A673 (cell line): ENCODE measurements at regions not wholly inside any gene's neighbourhood (a gene's known extent, or its start where the extent isn't known, plus 50 kb on each side); places are given as distances from the start of the nearest gene placed in this dataset.

Experiments used
- EZH2 ChIP-seq: fragments of 200-600 bp; sonication (generic); IDR thresholded peaks from 2 replicates; pipeline ENCODE4 v1.6.1; 2017; ENCODE audit warnings: borderline replicate concordance, low read depth, mild to moderate bottlenecking, mixed read lengths, antibody characterized with exemption, low read length; ENCODE audit not compliant: poor library complexity, severe bottlenecking
- TF ChIP-seq, protein P1 (sequence below): fragments of 300-800, 200-600 bp; sonication (generic); conservative IDR thresholded peaks from 2 replicates; pipeline ENCODE4 v1.5.1; 2017; ENCODE audit warnings: low read depth, mild to moderate bottlenecking, antibody characterized with exemption, low read length, moderate library complexity, mixed read lengths

GRCh38 chr11:128086794-128087193, 500.6 kb downstream of the ETS1 start:
- TF ChIP-seq, protein P1, sequence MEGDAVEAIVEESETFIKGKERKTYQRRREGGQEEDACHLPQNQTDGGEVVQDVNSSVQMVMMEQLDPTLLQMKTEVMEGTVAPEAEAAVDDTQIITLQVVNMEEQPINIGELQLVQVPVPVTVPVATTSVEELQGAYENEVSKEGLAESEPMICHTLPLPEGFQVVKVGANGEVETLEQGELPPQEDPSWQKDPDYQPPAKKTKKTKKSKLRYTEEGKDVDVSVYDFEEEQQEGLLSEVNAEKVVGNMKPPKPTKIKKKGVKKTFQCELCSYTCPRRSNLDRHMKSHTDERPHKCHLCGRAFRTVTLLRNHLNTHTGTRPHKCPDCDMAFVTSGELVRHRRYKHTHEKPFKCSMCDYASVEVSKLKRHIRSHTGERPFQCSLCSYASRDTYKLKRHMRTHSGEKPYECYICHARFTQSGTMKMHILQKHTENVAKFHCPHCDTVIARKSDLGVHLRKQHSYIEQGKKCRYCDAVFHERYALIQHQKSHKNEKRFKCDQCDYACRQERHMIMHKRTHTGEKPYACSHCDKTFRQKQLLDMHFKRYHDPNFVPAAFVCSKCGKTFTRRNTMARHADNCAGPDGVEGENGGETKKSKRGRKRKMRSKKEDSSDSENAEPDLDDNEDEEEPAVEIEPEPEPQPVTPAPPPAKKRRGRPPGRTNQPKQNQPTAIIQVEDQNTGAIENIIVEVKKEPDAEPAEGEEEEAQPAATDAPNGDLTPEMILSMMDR, result no peak
- no peak for TF ChIP-seq EZH2
